ENCODE measurements at regions not wholly inside any gene's neighbourhood (a gene's known extent, or its start where the extent isn't known, plus 50 kb on each side); places are given as distances from the start of the nearest gene placed in this dataset.

DNA sequence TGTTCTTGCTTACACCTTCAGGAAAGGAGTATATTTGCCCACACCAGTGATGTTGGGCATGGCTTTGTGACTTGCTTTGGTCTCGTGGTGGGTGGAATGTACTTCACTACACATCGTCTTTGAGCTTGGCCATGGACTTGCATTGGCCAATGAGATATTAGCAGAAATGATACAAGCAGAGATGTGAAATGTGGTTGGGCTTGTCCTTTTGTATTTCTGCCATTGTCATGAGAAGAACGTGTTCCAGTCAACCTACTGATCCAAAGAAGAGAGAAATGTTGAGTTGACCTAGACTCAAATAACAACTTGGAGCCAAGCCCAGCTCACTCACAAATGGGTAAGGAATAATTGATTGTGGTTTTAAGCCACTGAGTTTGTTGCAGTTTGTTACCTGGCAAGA, 138.4 kb upstream of the ARX start:
- TF ChIP-seq ZFX (IDR thresholded peaks at IDR 0.05) = no peak
- TF ChIP-seq, protein P1, sequence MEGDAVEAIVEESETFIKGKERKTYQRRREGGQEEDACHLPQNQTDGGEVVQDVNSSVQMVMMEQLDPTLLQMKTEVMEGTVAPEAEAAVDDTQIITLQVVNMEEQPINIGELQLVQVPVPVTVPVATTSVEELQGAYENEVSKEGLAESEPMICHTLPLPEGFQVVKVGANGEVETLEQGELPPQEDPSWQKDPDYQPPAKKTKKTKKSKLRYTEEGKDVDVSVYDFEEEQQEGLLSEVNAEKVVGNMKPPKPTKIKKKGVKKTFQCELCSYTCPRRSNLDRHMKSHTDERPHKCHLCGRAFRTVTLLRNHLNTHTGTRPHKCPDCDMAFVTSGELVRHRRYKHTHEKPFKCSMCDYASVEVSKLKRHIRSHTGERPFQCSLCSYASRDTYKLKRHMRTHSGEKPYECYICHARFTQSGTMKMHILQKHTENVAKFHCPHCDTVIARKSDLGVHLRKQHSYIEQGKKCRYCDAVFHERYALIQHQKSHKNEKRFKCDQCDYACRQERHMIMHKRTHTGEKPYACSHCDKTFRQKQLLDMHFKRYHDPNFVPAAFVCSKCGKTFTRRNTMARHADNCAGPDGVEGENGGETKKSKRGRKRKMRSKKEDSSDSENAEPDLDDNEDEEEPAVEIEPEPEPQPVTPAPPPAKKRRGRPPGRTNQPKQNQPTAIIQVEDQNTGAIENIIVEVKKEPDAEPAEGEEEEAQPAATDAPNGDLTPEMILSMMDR (conservative IDR thresholded peaks at IDR 0.05) = no peak
